GM11168 (cell line): ENCODE measurements at regions not wholly inside any gene's neighbourhood (a gene's known extent, or its start where the extent isn't known, plus 50 kb on each side); places are given as distances from the start of the nearest gene placed in this dataset.
"Not testable (repeated sequence)": the region's sequence is repeated elsewhere in the genome, so short reads cannot be mapped to it uniquely, and the experiment has no call there.

Experiments used
- in situ Hi-C: fragments of 300-500 bp; cut with MboI; formaldehyde crosslinking; loops from one replicate; pipeline ENCODE4 v1.12.0; 2022; ENCODE audit warnings: low sequenced_read_pairs; ENCODE audit not compliant: unreplicated experiment

DNA sequence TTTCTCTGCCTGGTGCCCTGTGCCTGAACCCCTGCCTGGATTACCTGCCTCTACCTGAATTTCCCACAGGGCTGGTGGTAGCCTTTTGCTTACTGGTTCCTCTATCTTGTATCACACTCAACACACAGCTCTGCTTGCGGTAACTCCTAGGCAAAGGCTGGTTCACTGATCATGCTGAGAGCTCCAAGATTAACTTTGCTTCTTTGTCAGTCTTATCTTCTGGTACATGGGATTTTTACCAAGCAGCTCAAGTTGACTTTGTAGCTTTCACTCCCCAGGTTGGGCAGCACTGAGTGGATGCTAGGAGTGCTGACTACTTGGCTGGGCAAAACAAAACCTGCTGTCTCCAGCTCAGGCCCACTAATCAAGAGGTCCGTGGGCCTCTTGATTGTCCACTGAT is 145.9 kb upstream of the GLRA1 start:
- in situ Hi-C loops = no loop called here

- in situ Hi-C loops = no loop called here
Measured at GRCh38 chr5:152066784-152067183, 142.1 kb upstream of the GLRA1 start.

DNA sequence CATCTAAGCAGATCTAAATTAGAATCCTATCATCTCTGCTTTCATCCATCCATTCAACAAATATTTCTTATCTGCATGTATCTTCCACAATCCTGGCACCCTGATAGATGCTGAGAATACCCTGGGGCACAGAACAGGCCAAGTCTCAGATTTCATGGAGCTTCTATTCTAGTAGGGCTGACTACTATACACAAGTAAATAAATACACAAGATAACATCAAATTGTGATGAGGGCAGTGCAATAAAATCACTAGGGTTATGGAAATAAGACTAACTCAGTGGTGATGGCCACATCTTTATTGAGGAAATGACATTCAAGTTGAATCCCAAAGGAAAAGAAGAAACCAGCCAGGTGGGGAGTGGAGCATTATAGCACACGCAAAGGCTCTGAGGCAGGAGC is 138.4 kb upstream of the GLRA1 start:
- in situ Hi-C loops = no loop called here

- in situ Hi-C loops = no loop called here
Measured at GRCh38 chr5:152061095-152061494, 136.4 kb upstream of the GLRA1 start.

DNA sequence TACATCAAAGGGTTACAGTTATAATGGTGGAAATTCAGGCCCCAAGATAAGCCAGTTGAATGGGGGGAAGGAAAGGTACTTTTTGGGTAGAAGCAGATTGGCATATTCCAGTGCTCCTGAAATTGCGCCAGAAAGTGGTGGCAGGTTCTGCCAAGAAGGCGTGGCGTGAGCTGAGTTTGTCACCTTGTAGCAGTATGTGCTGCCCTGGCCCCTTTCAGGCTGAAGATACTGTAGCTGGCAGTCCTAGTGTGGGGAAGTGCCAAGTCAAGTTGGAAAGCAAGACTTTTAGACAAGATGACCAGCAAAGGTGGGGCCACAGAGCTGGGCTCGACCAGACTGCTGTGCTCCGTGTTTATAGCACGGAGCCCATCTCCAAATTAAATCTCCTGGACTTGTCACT is 133.6 kb upstream of the GLRA1 start:
- in situ Hi-C loops = no loop called here

GRCh38 chr5:152056931-152057330 is 132.3 kb upstream of the GLRA1 start:
- in situ Hi-C loops = no loop called here

GRCh38 chr5:152052470-152052869 is 127.8 kb upstream of the GLRA1 start:
- in situ Hi-C loops = no loop called here

DNA sequence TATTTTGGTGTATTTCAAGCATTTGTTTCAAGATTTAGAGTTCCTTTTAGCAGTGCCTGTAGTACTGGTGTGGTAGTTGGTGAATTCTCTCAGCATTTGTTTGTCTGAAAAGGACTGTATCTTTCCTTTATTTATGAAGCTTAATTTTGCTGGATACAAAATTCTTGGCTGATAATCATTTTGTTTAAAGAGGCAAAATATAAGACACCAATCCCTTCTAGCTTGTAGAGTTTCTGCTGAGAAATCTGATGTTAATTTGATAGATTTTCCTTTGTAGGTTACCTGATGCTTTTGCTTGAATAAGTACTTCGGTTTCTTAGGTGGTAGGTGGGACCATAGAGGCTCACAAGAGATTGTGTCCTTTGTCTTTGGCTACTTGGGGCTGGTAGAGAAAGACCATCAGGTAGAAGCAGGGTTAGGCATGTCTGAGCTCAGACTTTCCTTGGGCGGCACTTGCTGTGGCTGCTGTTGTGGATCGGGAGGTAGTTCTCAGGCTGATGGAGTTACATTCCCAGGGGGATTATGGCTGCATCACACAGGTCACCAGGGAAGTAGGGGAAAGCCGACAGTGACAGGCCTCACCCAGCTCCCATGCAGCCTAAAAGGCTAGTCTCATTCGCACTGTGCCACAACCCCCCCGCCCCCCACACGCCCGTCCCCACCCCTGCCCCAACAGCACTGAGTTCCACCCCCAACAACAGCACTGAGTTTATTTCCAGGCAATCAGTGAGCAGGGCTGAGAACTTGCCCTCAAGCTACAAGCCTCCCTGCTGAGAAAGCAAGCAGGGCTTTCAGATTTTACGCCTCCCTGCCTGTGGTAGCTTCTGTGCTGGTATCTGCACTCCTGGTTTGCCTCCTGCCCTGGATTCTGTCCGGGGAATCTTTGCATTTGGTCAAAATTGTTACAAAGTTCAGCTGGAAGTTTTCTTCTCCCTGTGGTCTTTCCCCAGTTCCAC is 127.1 kb upstream of the GLRA1 start:
- in situ Hi-C loops = no loop called here

DNA sequence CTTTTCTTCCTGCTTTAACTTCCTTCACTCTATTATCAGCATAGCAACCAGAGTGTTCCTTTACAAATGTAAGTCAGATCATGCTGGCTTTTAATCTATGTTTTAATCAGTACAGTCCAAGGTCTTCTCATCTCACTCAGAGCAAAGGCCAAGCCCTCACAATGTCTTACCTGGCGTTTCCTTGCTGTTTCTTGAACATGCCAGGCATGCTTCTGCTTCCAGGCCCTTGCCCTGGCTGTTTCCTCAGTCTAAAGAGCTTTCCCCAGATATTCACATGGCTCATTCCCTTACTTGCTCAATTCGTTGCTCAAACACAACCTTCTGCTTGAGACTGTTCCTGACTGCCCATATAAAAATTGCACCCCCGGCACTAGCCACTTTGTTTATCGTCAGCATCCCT is 121.7 kb upstream of the GLRA1 start:
- in situ Hi-C loops = no loop called here

- in situ Hi-C loops = not testable (repeated sequence)
Measured at GRCh38 chr5:152038856-152039255, 114.2 kb upstream of the GLRA1 start.

- in situ Hi-C loops = not testable (repeated sequence)
Measured at GRCh38 chr5:152026328-152027024, 101.8 kb upstream of the GLRA1 start.

GRCh38 chr5:152016421-152016820 is 91.8 kb upstream of the GLRA1 start:
- in situ Hi-C loops = no loop called here

GRCh38 chr5:152007653-152008335 is 83.1 kb upstream of the GLRA1 start:
- in situ Hi-C loops = no loop called here

DNA sequence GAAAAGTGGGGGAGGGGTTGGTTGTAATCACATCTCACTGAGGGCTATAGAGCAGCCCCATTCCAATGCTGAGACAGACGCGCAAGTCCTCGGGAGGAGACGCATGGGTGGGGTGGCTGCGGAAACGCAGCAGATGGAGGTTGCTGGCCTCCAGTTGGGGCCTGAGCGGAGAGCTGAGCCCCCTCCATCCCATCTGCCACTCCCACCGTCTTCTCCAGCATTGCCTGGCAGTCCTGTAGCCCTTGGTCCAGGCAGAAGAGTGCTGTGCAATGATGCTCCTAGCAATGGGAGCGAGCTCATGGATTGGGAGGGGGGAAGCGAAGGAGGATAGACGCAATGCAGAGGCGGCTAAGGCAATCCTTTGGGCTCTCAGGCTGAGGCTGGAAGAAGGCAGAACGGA is 79.4 kb upstream of the GLRA1 start:
- in situ Hi-C loops = no loop called here
